Endothelial cell (in vitro differentiated cells): ENCODE measurements at regions not wholly inside any gene's neighbourhood (a gene's known extent, or its start where the extent isn't known, plus 50 kb on each side); places are given as distances from the start of the nearest gene placed in this dataset.

Source experiments
- DNase-seq: peaks from one replicate; pipeline ENCODE4 v3.0.0; 2021; ENCODE audit warnings: low spot score
- H3K27ac Mint-ChIP-seq: one replicate; pipeline ENCODE4 v1.8.0; 2021; ENCODE audit warnings: mixed read lengths, inconsistent platforms; ENCODE audit not compliant: unreplicated experiment
- H3K27me3 Mint-ChIP-seq: one replicate; pipeline ENCODE4 v1.8.0; 2021; ENCODE audit warnings: mild to moderate bottlenecking, moderate library complexity, mixed read lengths, inconsistent platforms; ENCODE audit not compliant: unreplicated experiment
- H3K36me3 Mint-ChIP-seq: one replicate; pipeline ENCODE4 v1.8.0; 2021; ENCODE audit warnings: mild to moderate bottlenecking, low read depth, mixed read lengths, inconsistent platforms; ENCODE audit not compliant: unreplicated experiment
- H3K4me1 Mint-ChIP-seq: one replicate; pipeline ENCODE4 v1.8.0; 2021; ENCODE audit warnings: mild to moderate bottlenecking, mixed read lengths, inconsistent platforms; ENCODE audit not compliant: unreplicated experiment
- H3K4me3 Mint-ChIP-seq: one replicate; pipeline ENCODE4 v1.8.0; 2021; ENCODE audit warnings: mild to moderate bottlenecking, mixed read lengths, inconsistent platforms; ENCODE audit not compliant: unreplicated experiment
- H3K9me3 Mint-ChIP-seq: one replicate; pipeline ENCODE4 v1.8.0; 2021; ENCODE audit warnings: mixed read lengths, inconsistent platforms; ENCODE audit not compliant: unreplicated experiment
- TF ChIP-seq, protein P1 (sequence below): fragments of 200-600 bp; sonication (generic); IDR thresholded peaks from one replicate; pipeline ENCODE4 v1.5.0; 2021; ENCODE audit warnings: antibody characterized with exemption; ENCODE audit not compliant: unreplicated experiment

DNA sequence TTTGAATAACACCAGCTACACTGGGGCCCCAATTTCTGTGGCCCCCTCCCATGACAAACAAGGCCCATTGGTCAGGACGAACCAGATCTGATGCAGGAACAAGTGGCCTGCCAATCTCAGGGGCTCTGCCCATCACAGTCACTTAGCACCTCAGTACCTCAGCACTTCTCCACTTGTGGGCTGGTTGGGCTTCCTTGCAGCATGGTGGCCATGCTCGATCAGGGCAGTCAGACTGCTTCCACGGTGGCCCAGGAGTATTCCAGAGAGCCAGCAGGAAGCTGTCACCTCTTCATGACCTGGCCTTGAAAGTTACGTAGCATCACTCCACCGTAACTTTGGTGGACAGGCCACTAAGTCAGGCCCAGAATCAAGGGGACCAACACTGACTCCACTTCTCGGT lies 206.5 kb downstream of the AUH start:
- H3K9me3 Mint-ChIP-seq, result peaks cover 10% of the 10 kb centered on the region
- no peak overlapping the region for H3K4me3 Mint-ChIP-seq
- peaks cover 8% of the 10 kb centered on the region for H3K27me3 Mint-ChIP-seq

DNA sequence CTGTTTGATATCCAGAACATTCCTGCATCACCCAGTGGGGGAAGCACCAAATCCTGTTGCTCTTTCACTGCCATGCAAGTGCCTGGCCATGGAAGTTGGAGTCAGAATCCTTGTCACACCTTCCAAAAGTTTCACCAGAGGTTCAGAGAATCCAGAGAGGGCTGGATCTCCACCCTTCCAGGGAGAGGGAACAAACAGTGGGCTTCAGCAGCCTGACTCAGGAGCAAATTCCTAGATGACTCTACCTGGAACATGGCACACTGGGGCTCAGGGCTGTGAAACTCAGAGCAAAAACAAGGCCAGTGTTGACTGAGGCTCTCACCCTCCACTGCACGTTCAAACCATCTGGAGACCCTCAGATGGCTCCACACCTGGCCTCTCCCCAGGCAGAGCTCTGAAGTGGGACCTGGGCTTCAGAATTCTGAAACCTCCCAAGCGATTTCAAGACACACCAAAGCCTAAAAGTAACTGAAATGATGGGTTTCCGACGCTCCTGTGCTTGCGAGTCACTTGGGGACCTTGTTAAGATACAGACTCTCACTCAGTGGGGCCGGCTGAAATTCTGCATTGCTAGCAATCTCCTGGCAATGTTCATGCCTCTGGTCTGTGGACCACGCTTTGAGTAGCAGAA lies 205.9 kb downstream of the AUH start:
- Mint-ChIP-seq H3K27ac (no peak overlapping the region), H3K4me3 (no peak overlapping the region)

More for the DNA sequence above, 206.5 kb downstream of the AUH start:
- Mint-ChIP-seq H3K27ac (no peak overlapping the region), H3K4me1 (no peaks in the 10 kb centered on the region), H3K36me3 (no peaks in the 10 kb centered on the region)
- TF ChIP-seq, protein P1, sequence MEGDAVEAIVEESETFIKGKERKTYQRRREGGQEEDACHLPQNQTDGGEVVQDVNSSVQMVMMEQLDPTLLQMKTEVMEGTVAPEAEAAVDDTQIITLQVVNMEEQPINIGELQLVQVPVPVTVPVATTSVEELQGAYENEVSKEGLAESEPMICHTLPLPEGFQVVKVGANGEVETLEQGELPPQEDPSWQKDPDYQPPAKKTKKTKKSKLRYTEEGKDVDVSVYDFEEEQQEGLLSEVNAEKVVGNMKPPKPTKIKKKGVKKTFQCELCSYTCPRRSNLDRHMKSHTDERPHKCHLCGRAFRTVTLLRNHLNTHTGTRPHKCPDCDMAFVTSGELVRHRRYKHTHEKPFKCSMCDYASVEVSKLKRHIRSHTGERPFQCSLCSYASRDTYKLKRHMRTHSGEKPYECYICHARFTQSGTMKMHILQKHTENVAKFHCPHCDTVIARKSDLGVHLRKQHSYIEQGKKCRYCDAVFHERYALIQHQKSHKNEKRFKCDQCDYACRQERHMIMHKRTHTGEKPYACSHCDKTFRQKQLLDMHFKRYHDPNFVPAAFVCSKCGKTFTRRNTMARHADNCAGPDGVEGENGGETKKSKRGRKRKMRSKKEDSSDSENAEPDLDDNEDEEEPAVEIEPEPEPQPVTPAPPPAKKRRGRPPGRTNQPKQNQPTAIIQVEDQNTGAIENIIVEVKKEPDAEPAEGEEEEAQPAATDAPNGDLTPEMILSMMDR, result no peak
- DNase-seq, result no peak

DNA sequence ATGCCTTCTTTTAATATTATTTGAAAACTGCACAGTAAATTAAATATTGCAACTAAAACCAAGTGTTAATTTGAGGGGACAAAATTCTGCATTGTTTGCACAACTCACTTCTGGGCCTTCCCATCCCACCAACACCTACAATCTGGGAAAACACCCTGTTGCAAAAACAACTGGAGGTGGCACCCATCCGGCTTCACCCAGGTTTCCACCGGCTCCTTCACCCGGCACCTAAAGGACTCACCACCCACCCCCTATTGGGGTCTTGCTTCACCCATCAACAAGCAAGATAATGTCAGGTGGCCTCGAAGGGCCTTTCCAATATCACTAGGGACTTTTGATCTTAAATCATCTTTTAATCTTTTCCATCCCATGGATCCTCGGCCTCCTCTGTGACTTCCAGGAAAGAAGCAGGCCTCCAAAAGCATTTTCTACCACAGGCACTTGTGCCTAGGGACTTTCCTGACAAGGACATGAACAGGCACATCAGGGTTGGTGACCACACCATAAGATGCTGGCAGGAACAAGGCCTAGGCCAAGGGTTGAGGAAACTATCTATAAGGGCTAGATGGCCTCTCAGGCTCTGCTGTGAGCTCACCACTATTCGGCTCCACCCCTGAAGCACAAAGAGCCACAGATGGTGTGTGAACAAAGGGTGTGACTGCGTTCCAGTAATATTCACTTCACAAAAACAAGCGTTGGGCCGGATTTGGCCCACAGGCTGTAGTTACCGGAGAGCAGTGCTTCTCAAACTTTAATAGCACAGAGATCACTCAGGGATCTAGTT lies 205.1 kb downstream of the AUH start:
- no peak for DNase-seq
- H3K4me3 Mint-ChIP-seq, result no peak overlapping the region
- peaks cover 6% of the 10 kb centered on the region for H3K27me3 Mint-ChIP-seq
- H3K27ac Mint-ChIP-seq, result no peak overlapping the region
- H3K36me3 Mint-ChIP-seq, result no peaks in the 10 kb centered on the region
- TF ChIP-seq, protein P1, result no peak
- no peaks in the 10 kb centered on the region for H3K4me1 Mint-ChIP-seq
- peaks cover 10% of the 10 kb centered on the region for H3K9me3 Mint-ChIP-seq

More for the DNA sequence above, 205.9 kb downstream of the AUH start:
- no peaks in the 10 kb centered on the region for H3K36me3 Mint-ChIP-seq
- DNase-seq, result no peak
- TF ChIP-seq, protein P1, result no peak
- H3K9me3 Mint-ChIP-seq, result peaks cover 10% of the 10 kb centered on the region
- no peaks in the 10 kb centered on the region for H3K4me1 Mint-ChIP-seq
- H3K27me3 Mint-ChIP-seq, result peaks cover 8% of the 10 kb centered on the region

DNA sequence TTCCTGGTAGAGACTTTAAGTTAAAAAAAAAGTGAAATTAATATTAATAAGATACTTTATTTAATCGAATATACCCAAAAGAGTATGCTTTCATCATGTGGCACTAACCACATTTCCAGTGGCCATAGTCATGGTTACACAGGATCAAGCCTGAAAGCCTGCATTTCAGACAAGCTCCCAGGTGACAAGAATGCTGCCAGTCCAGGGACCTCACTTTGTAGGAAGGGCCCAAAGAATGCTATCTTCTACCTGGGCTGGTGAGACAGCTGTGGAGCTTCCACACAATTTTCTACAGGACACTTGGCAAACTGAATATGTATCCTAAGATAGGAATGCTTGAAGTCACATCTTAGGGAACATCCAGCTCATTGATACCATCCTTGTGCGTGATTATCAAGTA lies 203.8 kb downstream of the AUH start:
- peaks cover under 1% of the 10 kb centered on the region for H3K9me3 Mint-ChIP-seq
- no peaks in the 10 kb centered on the region for H3K36me3 Mint-ChIP-seq
- H3K4me3 Mint-ChIP-seq, result no peak overlapping the region
- TF ChIP-seq, protein P1, result no peak
- DNase-seq, result no peak
- H3K27ac Mint-ChIP-seq, result no peak overlapping the region
- H3K27me3 Mint-ChIP-seq, result peaks cover 4% of the 10 kb centered on the region
- peaks cover 8% of the 10 kb centered on the region for H3K4me1 Mint-ChIP-seq

DNA sequence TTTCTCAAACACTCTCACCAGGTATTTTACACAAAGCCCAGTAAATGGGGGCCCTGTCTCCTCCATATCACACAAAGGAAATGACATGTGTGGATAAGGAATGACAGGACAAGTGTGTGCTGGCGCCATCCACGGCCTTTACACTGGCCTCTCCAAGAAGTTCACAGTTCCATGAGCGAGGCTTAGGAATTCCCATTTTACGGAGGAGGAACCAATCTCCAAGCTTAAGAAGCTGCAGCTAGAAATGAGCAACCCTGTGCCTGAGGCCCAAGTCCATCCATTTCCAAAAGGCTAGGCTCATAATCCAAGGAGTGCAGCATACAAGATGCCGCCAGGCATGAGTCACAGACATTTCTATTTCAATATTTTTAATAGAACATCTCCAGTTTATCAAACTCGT lies 203.4 kb downstream of the AUH start:
- Mint-ChIP-seq H3K9me3 (no peaks in the 10 kb centered on the region), H3K27ac (no peak overlapping the region), H3K4me1 (peaks cover 8% of the 10 kb centered on the region), H3K27me3 (peaks cover 2% of the 10 kb centered on the region), H3K36me3 (no peaks in the 10 kb centered on the region), H3K4me3 (no peak overlapping the region)
- TF ChIP-seq, protein P1, result no peak
- no peak for DNase-seq
